GM18508 (cell line): ENCODE measurements at regions not wholly inside any gene's neighbourhood (a gene's known extent, or its start where the extent isn't known, plus 50 kb on each side); places are given as distances from the start of the nearest gene placed in this dataset.
"Not testable (repeated sequence)": the region's sequence is repeated elsewhere in the genome, so short reads cannot be mapped to it uniquely, and the experiment has no call there.

ENCODE experiments used
- ATAC-seq: cut with Tn5 transposase; IDR thresholded peaks from one replicate; pipeline ENCODE4 v1.9.1; 2021; ENCODE audit warnings: moderate number of reproducible peaks; ENCODE audit not compliant: insufficient read depth, unreplicated experiment

DNA sequence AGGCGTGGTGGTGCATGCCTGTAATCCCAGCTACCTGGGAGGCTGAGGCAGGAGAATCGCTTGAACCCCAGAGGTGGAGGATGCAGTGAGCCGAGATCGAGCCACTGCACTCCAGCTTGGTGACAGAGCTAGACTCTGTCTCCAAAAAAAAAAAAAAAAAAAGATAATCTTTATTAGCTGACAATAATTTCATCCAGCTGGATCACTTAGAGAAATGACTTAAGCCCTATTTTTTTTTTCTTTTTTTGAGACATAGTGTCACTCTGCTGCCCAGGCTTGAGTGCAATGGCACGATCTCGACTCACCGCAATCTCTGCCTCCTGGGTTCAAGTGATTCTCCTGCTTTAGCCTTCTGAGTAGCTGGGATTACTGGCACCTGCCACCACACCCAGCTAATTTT, 51.6 kb upstream of the MAP4K4 start:
- ATAC-seq: not testable (repeated sequence)

DNA sequence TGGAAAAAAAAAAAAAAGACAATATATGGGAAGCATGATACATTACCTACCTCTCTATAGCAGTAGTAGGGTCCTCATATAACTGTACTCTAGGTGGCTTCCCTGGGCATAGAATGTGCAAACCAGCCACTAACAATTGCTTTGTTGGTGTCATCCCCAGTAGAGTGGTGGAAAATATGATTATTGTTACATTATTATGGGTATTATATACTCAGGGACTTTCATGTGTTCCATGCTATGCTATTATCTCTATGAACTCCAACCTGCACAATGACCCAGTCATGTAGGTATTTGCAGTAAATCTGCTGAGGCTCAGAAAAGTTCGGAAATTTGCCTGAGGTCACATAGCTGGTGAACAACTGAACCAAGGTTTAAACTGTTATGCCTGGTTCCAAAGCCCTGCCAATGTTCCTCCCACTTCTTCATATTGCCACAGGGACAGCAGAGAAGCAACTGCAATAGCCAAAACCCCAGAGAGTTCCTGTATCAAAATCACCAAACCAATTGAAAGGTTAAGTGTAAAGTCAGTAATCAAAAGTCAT, 52.6 kb upstream of the MAP4K4 start:
- no peak for ATAC-seq

GRCh38 chr2:101643004-101643524, 54.4 kb upstream of the MAP4K4 start:
- ATAC-seq: no peak

DNA sequence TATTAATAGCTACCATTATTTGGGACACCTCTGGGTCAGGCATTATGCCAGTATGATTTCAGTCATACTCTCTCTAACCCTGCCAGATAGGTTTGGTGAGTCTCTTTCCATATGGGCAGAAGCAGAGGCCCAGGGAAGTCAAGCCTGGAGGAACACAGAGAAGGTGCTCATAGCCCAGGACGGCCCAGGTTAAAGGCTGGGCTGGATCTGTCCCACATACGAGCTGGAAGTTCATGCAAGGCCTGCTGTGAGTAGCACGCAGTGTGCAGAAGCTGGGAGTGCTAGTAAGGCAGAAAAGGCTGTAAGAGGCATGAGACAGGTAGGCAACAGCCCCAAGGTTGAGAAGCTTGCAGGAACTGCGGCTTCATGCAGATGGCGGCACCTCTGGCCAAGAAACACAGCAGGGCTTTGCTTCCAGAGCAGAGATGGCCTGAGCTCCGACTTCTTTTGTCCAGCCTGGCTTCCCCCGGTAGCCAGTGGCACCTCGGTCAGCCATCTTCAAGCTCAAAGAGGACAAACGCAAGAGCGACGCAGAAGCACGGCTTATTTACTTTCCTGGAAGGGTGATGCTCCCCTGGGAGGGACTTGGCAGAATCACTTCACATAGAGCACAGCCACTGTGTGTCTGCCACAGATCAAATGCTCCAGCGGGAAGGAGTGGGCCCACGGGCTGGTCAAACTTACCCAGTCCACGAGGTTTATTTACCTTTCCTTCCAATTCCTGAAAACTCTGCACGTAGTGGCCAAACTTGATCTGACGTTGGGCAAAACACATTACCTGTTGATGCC, 58.5 kb upstream of the MAP4K4 start:
- ATAC-seq: no peak

GRCh38 chr2:101638181-101638711, 59.3 kb upstream of the MAP4K4 start:
- no peak for ATAC-seq

- ATAC-seq: no peak
Measured at GRCh38 chr2:101630224-101630949, 67.1 kb upstream of the MAP4K4 start.

- no peak for ATAC-seq
Measured at GRCh38 chr2:101628030-101628392, 69.5 kb upstream of the MAP4K4 start.

DNA sequence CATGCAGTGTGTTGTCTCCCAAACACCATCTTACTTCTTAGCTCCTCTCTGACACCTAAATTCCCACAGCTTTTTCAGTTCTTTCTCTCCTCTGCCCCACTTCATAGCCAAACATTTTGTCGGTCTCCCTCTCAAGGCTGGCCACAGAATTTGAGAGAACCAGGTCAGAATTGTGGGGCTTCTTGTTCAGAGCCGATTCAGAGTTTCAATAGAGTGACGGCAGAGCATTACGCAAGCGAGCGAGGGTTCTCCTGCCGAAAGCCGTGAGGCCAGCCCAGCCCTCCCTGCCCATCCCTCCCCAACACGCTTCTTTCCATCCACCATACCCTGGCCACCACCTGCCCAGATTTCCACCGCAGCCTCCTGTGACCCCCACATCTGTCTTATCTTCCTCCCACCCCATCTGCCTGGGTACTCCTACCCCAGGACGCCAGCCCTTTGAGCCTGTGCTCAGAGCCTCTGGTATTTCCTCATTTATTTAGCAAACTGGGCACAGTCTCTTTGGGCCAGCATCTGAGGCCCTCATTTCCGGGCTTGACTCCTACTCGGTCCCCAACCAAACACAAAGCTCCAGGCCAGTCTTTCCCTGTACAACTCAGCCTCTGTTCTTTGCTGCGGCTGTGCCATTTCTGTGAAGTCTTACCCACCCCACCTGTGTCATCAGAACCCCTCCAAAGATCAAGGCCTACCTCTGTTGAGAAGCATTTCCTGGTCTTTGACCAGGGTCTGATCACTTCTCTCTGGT, 70.0 kb upstream of the MAP4K4 start:
- no peak for ATAC-seq

GRCh38 chr2:101625814-101626213, 71.7 kb upstream of the MAP4K4 start:
- not testable (repeated sequence) for ATAC-seq

DNA sequence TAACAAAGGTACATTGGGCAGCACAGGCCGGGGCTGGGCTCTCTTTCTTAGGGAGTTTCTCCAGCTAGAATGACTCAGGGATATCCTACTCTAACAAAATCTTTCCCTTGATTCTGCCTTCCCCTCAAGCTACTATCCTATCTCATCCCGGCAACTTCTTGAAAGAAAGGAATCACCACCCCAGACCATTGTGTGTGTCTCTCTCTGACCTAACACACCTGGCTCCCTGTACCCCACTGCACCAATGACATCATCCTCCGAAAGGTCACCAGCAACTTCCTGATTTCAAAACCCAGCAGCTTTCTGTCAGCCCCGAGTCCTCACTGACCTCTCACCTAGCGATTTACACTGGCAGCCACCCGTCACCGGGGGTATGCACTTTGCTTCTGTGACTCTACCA, 72.1 kb upstream of the MAP4K4 start:
- no peak for ATAC-seq

DNA sequence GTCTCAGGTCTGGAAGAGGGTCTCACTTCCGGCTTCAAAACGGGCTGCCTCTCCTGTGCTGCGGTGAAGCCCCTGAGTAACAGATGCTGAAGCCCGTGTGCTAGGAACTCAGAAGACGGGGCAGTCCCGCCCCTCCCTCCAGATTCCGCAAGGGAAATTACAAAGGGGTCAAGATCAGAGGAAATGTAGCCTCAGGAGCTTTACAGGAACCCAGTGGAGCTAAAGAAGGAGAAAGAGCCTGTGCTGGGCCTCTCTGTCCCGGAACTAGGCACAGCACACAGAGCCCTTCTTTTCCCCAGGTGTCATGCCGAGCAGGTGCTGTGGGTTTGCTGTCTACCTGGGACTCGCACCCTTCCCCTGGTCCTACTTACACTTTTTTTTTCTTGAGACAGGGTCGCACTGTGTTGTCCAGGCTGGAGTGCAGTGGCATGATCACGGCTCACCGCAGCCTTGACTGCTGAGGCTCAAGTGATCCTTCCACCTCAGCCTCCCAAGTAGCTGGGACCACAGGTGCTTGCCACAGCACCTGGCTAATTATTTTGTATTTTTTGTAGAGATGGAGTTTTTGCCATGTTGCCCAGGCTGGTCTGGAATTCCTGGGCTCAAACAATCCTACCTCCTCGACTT, 72.7 kb upstream of the MAP4K4 start:
- ATAC-seq: no peak

DNA sequence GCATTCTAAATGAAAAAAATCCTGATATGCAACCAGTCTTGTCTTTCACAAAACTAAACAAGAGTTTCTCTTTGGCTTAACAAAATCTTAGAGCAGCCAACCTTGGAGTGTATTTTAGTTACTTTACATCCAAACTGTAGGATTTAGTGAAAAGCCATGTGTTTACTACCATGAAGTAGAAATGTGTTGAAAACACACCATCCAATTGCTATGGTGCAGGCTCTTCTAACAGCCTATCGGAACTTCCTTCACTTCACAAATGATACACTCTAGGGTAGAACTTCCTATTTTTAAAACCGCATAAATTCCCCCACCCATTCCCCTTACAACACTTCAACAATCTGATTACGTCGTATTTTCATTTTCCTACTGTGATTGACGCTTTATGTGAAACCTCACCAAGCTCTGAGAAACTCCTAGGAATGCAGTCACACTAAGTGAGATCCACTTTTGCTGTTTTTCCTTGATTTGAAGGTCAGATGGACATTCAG, 74.4 kb upstream of the MAP4K4 start:
- peak; percentile 63 for ATAC-seq

DNA sequence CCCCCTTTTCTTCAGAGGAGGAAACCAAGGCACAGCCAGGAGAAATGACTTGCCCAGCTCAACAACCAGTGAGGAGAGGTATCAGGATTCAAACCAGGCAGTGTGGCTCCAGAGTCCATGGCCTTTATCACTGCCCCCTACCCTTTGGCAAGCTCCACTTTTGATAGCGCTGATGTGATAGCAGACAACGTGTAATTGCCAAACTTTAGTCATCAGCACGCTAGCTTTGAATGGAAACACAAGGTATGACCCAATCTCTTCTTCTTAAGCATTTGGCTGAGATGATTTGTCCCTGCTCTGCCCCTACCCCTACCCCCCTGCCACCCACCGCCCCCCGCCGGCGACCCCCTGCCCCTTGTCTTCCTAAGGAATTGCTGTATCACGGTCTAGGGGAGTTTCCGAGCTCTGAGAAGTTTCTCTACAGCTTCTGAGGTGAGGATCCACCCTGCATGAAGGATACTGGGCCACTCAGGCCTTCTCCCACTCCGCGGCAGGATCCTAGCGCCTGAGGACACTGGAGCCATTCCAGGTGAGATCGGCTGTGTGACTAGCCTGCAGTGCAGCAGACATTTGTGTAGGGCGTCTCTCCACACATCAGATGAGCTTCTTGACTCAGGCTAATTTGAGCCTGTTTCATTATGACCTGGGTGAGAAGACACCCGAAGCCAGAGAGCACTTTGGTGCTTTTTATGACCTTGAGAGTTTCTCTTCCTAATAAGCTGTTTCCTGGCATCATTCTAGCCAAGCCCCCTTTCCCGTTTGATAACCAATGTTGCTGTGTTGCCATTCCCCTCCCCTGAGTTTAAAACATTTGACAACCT, 75.1 kb upstream of the MAP4K4 start:
- ATAC-seq: peak; percentile 82

DNA sequence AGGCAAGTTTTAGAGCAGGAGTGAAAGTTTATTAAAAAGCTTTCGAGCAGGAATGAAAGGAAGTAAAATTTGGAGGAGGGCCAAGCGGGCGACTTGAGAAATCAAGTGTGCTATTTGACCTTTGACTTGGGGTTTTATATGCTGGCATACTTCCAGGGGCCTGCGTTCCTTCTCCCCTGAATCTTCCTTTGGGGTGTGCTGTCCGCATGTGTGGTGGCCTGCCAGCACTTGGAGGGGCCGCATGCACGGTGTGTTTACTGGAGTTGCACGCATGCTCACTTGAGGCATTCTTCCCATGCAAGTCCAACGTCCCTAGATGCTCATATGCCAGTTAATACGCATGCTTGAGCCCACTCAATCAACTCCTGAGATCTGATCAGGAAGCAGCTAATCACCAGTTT, 78.3 kb upstream of the MAP4K4 start:
- ATAC-seq: no peak

DNA sequence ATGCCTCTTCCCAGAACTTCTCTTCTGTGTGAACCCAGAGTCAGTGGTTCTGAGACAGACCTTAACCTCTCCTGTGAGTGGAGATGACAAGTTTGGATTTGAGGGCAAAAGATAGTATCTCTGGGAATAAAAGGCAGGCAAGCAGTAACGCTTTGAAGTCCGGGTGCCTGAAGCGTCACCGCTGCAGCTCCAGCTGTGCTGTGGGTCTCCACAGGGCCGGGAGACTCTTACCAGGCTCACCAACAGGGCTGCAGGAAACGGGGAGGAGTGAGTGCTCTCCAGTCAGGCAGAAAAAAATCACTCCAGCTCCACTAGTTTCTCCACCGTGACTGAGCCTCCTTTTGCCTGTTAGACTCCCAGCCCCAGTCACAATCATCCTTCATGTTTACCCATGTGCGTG, 79.7 kb upstream of the MAP4K4 start:
- no peak for ATAC-seq

GRCh38 chr2:101617188-101617587, 80.3 kb upstream of the MAP4K4 start:
- ATAC-seq: no peak

- no peak for ATAC-seq
Measured at GRCh38 chr2:101614127-101614759, 83.3 kb upstream of the MAP4K4 start.

GRCh38 chr2:101613056-101613704, 84.3 kb upstream of the MAP4K4 start:
- ATAC-seq: no peak
